Caki2 (cell line): ENCODE measurements at regions not wholly inside any gene's neighbourhood (a gene's known extent, or its start where the extent isn't known, plus 50 kb on each side); places are given as distances from the start of the nearest gene placed in this dataset.
A peak's percentile ranks its signal among the peaks of the same experiment; 100 is the strongest.

ENCODE experiments used
- DNase-seq: peaks from one replicate; pipeline ENCODE4 v3.0.0-alpha.2; 2015; ENCODE audit warnings: low read depth
- in situ Hi-C: cut with HindIII; loops from 2 replicates; pipeline ENCODE4 v1.10.0; 2016; ENCODE audit warnings: low sequenced_read_pairs, low pct_unique_long_range_greater_than_20kb, mixed read lengths

DNA sequence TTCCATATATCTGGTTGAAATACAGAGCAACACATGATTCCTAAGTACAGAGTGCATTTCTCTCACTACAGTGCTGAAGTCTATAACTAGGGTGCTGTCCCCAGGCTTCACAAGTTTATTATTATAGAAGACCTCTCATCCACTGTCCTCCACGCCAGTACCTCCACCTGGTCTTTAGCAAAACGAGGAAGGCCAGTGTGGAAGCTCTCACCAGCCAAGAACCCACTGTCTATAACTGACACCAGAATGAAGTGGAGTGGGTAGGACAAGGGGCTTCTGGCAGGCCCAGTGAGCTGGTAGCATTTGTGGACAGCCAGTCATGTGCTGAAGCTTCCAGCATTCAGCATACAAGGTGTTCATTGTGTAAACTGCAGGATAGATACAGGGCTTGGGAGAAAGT is 430.7 kb downstream of the GADD45G start:
- no peak for DNase-seq
- in situ Hi-C loops: no loop called here

DNA sequence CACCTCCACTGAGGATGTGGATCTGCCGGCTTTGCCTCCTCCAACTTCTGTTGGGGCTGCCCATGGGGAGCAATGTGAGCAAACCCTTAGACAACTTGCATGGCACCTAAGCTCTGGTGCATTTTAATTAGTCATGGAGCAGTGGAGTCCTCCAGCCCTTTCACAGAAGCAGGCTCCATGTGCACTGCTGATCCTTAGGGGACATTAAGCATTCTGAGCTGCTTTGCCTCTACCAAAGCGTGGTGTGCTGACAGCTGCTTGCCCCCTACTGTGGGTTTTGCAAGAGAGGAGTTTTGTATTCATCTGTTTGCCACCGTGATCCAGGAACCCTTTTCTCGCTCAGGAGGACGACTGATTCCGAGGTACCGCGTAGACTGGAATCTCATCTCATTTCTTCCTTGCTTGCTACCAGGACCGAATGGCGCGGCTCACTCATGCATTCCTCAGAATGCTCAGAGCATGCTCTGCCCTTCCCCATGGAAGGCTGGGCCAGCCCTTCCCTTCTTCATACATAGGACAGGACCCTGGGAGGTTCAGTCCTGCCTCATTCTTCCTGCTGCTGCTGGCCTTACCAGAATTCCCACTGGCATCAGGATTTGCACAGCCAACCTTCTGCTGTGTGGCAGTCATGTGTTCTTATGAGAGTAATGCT is 432.5 kb downstream of the GADD45G start:
- no peak for DNase-seq
- in situ Hi-C loops: no loop called here

- in situ Hi-C loops: no loop called here
Observed at GRCh38 chr9:90038763-90039162, 434.0 kb downstream of the GADD45G start.

DNA sequence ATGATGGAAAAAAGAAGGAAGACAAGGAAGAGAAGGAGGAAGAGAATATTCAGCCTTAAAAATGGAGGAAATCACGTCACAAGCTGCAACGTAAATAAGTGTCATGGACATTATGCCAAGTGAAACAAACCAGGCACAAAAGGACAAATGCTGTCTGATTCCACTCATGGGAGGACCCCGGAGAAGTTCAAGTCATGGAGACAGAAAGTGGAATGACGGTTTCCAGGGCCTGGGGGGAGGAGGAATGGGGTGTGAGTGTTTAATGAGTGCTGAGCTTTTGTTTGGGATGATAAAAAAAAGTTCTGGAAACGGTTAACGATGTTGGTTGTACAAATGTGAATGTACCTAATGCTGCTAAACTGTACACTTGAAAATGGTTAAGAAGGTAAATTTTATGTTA is 439.5 kb downstream of the GADD45G start:
- DNase-seq: no peak
- in situ Hi-C loops: no loop called here

More at GRCh38 chr9:90038763-90039162, 434.0 kb downstream of the GADD45G start:
- no peak for DNase-seq

DNA sequence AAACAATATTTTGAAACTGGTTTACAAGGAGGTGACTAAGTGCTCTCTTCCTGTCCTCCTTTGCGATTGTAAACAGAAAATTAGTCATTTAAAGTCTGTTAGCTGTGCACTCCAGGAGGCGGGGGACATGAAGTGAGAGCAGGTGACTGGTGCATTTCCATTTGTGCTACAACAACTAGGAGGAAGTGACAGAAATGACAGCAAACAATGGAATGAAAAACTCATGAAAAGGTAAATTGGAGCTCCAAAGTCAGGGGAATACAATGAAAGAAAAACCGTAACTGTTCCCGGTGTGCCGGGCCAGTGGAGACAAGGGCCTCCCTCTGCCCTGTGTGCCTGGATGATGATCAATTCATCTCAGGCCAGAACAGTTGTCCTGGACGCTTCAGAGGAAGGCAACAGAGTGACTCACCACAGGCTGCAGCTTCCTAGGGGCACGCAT is 439.9 kb downstream of the GADD45G start:
- in situ Hi-C loops: no loop called here
- peak; percentile 44 for DNase-seq

- no peak for DNase-seq
Observed at GRCh38 chr9:90046317-90046861, 441.6 kb downstream of the GADD45G start.

GRCh38 chr9:90047828-90048227 is 443.0 kb downstream of the GADD45G start:
- no peak for DNase-seq
- in situ Hi-C loops: no loop called here

More at GRCh38 chr9:90046317-90046861, 441.6 kb downstream of the GADD45G start:
- in situ Hi-C loops: no loop called here

- no peak for DNase-seq
Observed at GRCh38 chr9:90052366-90052765, 447.6 kb downstream of the GADD45G start.

GRCh38 chr9:90053027-90053426 is 448.2 kb downstream of the GADD45G start:
- in situ Hi-C loops: no loop called here
- DNase-seq: no peak

More at GRCh38 chr9:90052366-90052765, 447.6 kb downstream of the GADD45G start:
- in situ Hi-C loops: no loop called here

DNA sequence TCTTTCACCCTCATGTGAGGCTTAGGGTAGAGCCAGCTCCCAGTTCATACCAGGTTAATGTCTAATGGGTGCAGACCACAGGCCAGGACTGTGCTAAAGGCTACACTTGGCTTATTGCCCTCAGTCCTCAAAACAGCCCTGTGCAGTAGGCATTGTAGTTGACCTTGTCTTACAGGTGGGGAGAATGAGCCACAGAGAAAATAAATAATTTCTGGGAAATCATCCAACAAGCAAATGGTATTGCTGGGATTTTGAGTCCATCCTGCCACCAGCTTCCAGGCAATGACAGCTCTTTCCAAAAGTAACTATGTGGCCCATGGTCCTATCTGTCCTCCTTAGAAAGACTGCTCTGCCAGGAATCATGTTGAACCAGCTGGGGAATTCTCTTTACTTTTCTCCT is 450.0 kb downstream of the GADD45G start:
- in situ Hi-C loops: no loop called here
- DNase-seq: no peak

DNA sequence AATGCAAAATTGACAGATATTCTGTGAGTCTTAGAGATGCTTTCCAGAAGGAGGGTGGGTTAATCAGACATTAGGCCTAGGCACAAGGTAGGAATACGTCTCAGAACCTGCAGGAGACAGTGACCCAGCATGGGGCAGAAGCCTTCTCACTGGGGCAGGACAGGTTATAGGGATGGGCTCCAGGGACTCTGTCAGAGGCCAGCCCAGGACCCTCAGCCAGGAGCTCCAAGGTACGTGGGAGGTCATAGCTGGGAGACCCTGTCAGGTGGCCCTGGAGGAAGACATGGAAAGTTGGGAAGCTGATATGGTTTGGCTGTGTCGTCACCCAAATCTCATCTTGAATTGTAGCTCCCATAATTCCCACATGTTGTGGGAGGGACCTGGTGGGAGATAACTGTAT is 450.4 kb downstream of the GADD45G start:
- in situ Hi-C loops: no loop called here

GRCh38 chr9:90057361-90057760 is 452.5 kb downstream of the GADD45G start:
- DNase-seq: no peak
- in situ Hi-C loops: no loop called here

More for the DNA sequence above, 450.4 kb downstream of the GADD45G start:
- DNase-seq: no peak

DNA sequence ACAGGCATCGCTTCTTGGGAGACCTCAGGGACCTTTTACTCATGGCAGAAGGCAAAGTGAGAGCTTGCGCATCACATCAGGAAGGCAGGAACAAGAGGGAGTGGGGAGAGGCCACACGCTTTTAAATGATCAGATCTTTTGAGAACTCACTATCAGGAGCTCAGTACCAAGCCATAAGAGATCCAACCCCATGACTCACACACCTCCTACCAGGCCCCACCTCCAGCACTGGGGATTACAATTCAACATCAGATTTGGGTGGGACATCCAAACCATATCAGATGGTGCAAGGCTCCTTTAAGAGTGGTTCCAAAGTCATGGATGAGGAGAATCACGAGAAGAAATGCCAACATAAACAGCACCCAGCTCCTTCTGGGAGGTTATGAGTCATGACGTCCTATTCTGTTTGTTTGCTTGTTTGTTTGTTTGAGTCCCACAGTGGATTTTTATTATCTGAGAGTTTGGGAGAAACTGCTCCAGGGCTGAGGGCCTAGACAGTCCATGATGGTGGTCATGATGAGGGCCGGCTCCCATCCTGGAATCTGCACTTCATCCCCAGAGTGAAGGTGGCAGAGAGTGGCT is 453.5 kb downstream of the GADD45G start:
- no peak for DNase-seq
- in situ Hi-C loops: no loop called here

DNA sequence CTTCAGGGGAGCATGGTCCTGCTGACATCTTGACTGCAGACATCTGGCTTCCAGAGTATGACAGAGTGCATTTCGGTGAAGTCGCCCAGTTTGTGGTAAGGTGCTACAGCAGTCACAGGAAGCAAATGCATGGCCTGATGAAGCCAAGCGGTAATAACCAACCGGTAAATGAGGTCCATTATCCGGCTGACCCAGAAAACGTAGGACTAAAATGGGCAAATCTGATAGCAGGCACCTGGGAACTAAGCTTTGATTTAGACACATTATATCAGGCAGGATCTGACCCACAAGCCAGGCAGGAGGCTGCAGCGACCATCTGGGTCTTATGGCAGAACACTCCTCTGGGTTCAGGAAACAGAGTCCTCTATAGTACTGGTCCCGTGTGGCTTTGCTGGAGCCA is 454.6 kb downstream of the GADD45G start:
- DNase-seq: no peak
- in situ Hi-C loops: no loop called here

DNA sequence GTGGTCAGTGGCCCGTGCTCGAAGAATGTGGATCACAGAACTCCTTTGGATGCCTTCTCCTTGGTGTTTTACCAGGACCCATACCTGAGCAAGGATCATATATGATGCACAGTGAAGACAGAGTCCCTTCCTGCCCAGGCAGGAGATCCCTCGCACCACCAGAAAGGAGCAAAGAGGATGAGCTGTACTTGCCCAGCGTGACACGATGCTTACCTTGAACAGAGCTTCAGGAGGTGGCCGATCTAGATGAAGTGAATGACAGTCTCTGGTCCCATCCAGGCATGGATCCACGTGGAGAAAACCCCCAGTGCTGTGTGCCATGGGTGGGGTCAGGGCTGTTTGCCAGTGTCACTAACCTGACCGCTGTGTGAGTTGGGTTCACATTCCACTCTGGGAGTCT is 455.4 kb downstream of the GADD45G start:
- DNase-seq: no peak
- in situ Hi-C loops: no loop called here

GRCh38 chr9:90061187-90061586 is 456.4 kb downstream of the GADD45G start:
- in situ Hi-C loops: no loop called here
- no peak for DNase-seq

DNA sequence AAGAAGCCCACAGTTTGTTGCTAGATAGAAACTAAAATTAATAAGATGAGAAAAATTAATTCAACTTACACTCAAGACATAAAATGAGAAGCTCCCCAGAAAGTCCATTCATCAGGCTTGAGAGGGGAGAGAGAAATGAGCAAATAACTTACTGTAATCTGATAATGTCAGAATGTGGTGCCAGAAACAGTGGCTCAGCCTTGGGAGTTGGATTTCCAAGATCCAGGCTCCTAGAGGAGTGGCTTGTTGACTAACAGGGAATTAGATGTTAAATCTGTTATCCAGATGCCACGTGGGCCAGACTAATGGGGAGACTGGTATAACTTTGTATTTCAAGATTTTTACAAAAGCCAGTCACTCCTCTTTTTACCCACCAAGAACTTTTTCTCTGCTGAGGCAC is 458.2 kb downstream of the GADD45G start:
- in situ Hi-C loops: no loop called here
- no peak for DNase-seq

- DNase-seq: no peak
- in situ Hi-C loops: no loop called here
Observed at GRCh38 chr9:90064248-90064647, 459.4 kb downstream of the GADD45G start.

GRCh38 chr9:90064971-90065370 is 460.2 kb downstream of the GADD45G start:
- peak; percentile 14 for DNase-seq

DNA sequence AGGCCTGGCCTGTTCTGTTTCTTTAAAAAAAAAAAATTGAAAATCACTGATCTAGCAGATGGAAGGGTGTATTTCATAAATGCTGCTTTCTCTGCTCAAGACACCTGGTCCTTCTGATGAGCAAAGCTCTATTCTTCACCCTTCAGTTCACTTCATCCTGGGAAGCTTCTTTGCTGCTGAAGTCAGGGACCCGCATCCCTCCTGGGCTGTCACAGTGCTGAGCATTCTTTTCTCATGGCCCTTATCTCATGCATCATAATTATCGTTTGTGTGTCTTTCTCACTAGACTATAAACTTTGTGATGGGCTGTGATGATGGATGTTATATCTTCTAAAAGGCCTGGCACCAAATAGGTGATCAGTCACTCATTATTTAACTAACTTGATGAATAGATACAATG is 461.0 kb downstream of the GADD45G start:
- in situ Hi-C loops: no loop called here
- DNase-seq: peak; percentile 9

More at GRCh38 chr9:90064971-90065370, 460.2 kb downstream of the GADD45G start:
- in situ Hi-C loops: no loop called here
